GM12872 (cell line): ENCODE measurements at regions not wholly inside any gene's neighbourhood (a gene's known extent, or its start where the extent isn't known, plus 50 kb on each side); places are given as distances from the start of the nearest gene placed in this dataset.

Source experiments
- TF ChIP-seq, protein P1 (sequence below): IDR thresholded peaks from 3 replicates; pipeline ENCODE4 v1.5.1; 2011; ENCODE audit warnings: low read depth, mild to moderate bottlenecking, low read length, moderate library complexity; ENCODE audit not compliant: insufficient read depth

DNA sequence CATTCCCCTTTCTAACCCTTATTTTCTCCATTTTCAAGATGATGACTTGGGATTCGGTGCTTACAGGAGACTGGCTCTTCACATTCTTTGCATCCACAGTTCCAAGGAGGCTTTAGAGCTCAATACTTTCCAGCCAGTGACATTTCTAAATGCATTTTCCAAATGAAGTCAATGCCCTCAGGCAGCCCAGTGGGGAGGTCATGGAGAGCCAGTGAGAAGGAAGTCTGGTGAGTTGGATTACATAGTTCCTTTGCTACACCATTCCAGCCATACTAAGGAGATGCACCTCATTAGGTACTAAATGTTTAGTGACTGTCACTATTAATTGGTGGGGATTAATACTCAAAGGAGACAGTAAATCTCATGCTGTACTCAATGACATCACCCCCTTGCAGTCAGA is 248.1 kb downstream of the LRRN1 start:
- TF ChIP-seq, protein P1, sequence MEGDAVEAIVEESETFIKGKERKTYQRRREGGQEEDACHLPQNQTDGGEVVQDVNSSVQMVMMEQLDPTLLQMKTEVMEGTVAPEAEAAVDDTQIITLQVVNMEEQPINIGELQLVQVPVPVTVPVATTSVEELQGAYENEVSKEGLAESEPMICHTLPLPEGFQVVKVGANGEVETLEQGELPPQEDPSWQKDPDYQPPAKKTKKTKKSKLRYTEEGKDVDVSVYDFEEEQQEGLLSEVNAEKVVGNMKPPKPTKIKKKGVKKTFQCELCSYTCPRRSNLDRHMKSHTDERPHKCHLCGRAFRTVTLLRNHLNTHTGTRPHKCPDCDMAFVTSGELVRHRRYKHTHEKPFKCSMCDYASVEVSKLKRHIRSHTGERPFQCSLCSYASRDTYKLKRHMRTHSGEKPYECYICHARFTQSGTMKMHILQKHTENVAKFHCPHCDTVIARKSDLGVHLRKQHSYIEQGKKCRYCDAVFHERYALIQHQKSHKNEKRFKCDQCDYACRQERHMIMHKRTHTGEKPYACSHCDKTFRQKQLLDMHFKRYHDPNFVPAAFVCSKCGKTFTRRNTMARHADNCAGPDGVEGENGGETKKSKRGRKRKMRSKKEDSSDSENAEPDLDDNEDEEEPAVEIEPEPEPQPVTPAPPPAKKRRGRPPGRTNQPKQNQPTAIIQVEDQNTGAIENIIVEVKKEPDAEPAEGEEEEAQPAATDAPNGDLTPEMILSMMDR: no peak

DNA sequence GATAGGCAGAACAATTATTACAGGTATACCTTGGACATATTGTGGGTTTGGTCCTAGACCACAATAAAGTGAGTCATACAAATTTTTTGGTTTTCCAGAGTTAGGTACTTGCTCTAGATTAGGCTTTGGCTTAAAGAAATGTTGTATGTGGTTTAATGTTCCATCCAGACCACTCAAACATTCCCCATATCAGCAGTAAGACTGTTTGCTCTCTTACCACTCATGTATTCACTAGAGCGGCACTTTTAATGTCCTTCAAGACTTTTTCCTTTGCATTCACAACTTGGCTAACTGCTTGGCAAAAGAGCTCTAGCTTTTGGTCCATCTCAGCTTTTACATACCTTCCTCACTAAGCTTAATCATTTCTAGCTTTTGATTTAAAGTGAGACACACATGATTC is 250.5 kb upstream of the SETMAR start:
- TF ChIP-seq, protein P1: no peak

DNA sequence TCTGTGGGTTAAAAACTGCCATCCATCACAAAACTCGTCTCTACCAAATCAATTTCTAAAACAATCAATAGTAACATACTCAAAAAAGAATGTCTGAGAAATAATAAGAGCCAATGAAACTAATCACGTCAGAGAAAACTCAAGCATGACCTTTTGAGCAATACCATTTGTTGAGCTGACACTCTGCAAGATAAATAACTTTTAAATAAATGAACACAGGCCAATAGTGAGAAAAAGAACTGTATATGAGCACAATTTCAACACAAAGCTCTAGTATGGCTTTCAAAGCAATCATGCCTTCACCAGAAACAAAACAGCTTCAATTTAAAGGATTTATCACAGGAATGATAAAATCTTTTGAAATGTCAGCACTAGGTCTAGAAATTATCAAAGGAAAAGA is 249.2 kb upstream of the SETMAR start:
- TF ChIP-seq, protein P1: no peak

DNA sequence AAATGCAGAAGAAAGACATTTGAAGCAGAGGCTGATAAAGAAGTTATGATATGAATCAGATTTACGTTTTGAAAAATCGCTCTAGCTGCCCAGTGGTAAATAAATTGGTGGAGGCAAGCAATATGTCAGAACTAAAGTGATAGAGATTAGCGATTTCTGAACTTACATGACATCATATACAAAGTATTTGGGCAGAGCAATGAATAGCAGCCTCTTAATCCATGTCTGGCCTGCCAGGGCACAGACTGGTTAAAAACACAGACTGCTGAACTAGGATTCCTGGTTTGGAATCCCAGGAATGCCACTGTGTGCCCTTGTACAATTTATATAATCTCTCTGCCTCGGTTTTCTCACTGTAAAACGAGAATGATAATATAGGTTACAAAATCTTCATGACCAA is 243.1 kb upstream of the SETMAR start:
- TF ChIP-seq, protein P1: no peak

DNA sequence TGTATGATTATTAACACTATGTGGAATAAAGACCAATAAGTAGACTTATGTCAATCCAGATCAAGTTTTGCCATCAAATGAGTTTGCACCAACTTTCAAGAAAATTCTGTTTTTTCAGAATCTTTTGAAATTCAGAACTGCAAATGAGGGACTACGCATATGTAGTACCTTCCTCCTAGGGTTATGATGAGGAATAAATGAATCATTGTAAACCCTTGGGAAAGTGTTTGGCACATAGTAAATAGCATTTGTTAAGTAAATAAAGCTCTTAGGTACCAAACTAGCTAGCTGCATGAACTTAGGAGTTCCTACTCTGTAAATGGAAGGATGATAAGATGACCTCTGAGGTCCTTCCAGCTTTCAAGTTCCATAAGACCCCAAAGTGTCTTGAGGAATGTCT is 242.6 kb upstream of the SETMAR start:
- TF ChIP-seq, protein P1: no peak

DNA sequence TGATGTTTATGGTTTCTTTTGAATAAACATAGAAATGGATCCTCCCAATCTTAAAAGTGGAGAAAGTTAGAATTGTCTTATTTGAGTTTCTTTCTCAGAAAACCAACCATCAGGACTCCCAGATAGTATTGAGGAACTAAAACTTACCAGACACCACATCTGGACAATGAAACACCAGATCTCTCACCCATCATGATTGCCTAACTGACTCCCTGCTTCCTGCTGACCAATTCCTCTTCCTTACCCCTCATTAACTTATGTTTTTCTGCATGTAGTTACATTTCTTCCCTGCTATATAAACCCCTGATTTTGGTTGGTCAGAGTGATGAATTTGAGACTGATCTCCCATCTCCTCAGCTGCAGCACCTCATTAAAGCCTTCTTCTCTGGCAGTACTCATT is 242.0 kb upstream of the SETMAR start:
- TF ChIP-seq, protein P1: no peak

DNA sequence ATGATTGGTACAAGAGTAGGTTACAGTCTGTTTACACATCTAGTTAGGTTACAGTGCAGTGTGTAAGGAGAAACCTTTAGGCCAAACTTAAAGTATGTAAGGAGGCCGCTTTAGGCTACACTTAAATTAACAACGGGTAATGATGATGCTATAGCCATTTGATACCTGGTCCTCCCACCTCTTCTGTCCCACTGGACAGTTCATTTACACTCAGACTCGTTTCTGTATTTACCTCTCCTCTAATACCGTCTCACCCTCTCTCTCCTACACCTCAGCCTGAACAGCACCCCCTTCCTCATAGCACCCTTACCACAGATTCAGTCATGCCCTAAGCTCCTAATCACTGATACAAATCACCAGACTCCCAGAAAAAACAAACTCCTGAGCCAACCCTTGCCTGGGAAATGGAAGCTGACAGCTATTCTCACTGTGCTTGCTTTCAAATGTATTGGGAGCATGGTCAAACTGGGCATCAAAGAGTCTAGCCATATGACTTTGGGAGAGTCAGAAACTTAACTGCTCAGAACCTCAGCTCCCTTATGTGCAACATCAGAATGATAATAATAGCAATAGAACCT is 241.3 kb upstream of the SETMAR start:
- TF ChIP-seq, protein P1: no peak
